G401.6 (cell line): ENCODE measurements at regions not wholly inside any gene's neighbourhood (a gene's known extent, or its start where the extent isn't known, plus 50 kb on each side); places are given as distances from the start of the nearest gene placed in this dataset.

Source experiments
- FAIRE-seq: peaks from 2 replicates; lab custom pipeline; 2012; peaks lifted over from hg19 to GRCh38; lab: Jason Lieb, UNC

- FAIRE-seq = no peak
Observed at GRCh38 chr1:199751506-199751905, 276.0 kb upstream of the NR5A2 start.

DNA sequence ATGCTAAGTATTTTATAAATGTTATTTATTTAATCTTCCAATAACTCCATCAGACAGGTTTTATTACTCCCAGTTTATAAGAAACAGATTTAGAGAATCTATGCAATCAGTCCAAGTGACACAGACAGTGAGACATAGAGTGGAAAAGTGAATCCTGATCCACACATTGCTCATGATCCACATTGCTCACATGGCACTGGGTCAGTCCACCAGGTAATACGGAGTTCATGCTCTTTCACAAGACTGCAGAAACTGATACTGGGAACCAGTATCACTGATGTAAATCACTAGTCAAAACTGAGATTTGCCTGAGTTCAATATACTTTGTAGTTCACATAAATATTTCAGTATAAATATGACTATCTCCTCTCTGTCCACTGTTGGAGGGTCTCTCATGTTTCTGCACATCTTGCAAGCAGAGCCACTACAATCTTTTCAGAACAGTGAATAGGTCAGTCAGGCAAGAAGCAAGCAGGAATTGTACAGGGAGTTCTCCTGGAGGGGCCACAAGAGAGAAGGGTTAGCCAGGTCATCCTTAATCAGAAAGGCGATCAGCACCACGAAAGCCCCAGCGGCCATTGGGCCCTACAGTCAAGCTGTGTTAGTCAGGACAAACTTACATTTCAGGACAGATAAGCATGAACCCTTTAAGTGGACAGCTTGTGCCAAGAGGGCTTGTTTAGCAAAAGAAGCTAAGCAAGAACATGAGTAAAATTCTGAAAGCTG lies 275.4 kb upstream of the NR5A2 start:
- no peak for FAIRE-seq

GRCh38 chr1:199752688-199753027 lies 274.9 kb upstream of the NR5A2 start:
- FAIRE-seq = no peak

- FAIRE-seq = no peak
Observed at GRCh38 chr1:199753513-199753912, 274.0 kb upstream of the NR5A2 start.

GRCh38 chr1:199756066-199756465 lies 271.4 kb upstream of the NR5A2 start:
- no peak for FAIRE-seq

DNA sequence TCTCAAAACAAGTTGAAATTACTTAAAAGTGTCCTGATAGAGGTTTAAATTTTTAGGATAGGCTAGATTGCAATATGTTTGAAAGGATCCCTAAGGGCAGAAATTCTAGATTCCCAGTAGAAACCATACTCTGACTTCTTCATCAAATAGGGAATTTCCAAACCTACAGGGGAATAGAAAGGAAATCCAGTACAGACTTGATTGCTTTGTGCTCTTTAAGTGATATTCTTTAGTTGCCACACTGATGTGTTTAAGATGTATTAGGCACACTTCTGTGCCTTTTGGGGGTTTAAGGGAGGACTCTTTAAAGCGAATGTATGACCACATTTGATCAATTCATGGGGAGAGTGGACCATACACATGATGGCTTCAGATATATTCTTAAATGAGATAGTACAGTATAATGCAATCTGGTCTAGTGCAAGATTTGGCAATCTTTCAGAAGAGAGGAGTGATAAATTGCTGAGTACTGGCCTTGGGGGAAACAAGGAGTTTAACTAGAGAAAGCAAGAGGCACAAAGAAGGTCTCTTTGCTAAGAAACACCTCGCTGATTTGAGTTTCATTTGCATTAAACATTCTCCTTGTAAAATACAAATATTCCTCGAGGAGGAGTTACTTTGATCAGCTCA lies 268.8 kb upstream of the NR5A2 start:
- no peak for FAIRE-seq

DNA sequence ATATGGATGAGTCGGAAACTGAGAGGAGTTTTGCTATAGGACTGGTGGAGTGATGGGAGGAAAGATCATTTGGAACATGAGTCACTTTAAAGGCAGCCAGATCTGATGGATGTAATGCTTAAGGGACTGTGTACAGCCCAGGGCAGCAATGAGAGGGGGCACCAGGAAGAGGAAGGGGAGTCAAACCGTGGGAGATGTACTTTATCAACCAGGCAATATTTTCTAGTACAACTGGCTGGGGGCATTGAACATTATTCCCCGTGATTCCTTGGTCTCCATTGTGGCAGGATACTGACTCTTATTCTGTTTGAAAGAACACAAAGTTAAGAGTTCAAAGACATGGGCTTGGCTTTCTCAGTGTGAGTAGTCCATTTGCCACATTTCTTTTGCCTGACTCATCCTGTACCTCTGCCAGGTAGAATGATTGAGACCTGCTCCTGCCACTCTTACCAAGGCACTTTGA lies 268.2 kb upstream of the NR5A2 start:
- FAIRE-seq = no peak

DNA sequence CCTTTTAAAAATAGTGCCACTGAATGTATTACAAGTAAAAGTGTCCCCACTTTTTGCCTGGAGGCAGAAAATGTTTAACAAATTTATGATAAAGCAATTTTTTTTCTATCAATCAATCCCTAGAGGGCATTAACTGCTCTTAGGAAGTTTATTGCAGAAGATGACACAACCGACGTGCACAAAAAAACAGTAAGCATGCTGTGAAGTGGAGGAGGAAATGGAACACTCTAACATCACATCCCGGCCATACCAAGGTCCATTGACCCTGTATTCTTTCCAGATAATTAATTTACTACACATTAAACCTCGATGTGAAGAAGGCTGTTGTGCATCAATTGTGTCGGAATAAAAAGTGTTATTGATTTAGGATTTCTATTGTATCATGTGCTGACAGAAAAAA lies 264.9 kb upstream of the NR5A2 start:
- FAIRE-seq = no peak

DNA sequence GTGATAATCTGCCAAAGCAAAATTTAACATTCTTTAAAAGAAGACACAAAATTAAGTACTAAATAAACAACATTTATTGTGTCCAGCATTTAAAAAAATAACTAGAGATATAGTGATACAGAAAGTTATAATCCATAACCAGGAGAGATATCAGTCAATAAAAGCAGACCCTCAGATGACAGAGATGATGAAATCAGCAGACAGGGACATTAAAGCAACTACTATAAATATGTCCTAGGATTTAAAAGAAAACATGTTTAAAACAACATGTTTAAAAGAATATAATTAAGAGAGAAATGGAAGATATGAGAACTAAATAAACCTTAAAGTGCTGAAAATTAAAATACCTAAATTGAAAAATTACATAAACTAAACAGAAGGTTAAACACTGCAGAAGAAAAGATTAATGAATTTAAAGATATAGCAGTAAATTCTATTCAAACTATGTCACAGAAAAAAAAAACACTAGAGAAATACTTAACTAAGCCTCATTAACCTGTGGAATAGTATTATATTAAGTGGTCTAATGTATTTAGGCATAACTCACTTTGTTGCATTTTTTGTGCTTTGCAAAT lies 261.2 kb upstream of the NR5A2 start:
- no peak for FAIRE-seq

DNA sequence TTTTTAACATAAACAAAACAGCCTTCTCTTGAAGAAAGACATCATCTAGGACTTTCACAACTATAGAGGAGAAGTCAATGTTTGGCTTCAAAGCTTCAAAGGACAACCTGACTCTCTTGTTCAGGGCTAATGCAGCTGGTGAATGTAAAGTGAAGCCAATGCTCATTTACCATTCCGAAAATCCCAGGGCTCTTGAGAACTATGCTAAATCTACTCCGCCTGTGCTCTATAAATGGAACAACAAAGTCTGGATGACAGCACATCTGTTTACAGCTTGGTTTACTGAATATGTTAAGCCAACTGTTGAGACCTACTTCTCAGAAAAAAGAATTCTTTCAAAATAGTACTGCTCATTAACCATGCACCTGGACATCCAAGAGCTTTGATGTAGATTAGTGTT lies 259.8 kb upstream of the NR5A2 start:
- no peak for FAIRE-seq

GRCh38 chr1:199774433-199775089 lies 252.9 kb upstream of the NR5A2 start:
- no peak for FAIRE-seq

GRCh38 chr1:199776768-199777497 lies 250.6 kb upstream of the NR5A2 start:
- FAIRE-seq = no peak

DNA sequence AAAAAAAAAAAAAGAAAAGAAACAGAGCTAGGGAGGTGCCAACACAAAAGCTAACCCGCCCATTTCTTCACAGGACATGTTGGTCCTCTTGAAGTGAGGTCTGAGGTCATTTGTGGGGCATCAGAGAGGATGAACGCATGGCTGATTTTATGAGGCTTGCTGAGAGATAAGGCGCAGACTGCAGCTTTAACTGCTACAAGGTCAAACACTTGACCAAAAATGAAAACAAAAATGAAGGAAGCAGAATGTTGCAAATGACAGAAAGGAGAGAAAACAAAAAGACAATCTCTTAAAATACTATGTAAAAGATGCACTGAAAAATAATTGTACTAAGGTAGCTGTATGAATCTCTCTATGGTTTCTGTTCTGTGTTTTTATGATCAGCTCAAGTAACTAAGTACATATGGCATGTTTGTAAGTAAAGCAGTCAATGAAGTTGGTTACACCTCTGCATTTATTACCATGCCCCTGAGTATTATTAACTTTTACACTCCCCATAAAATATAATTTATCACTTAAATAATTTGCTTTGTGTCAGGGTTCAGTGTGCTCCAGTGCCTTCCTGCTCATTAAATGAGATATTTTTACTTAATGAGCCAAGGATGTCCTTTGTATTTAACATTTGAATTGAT lies 249.1 kb upstream of the NR5A2 start:
- no peak for FAIRE-seq

GRCh38 chr1:199780091-199780490 lies 247.4 kb upstream of the NR5A2 start:
- no peak for FAIRE-seq

- no peak for FAIRE-seq
Observed at GRCh38 chr1:199780948-199781670, 246.4 kb upstream of the NR5A2 start.

DNA sequence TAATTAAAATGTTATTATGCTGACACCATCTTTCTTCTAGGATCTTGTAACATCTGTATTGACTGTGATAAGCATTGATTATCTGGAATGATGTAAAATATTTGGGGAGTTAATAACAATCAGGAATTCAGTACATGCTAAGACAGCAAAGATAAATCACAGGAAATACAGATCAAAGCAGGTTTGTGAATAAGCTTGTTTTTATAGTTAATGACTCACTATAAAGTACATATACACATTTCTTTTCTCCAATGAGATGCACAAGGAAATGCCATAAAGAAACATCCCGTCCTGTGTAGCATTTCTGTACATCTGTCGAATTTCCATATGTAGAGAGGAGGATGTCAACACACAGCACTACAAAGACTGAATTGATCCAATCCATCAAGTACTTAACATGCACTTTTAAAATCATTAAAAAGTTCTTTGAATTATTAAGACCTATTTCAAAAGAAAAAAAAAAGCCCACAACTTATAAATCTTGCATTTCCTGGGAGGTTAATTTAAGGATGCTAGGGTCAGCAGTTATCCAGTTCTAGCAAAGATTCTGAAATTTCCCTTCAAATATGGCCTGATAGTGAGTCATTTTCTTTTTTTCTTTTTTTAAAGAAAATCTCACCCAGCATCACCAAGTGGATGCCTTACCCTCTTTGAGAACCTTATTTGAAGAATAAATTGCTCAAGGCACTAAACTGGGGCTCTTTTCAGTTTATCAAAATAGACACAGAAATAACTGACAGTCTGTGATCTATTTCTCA lies 243.2 kb upstream of the NR5A2 start:
- no peak for FAIRE-seq

DNA sequence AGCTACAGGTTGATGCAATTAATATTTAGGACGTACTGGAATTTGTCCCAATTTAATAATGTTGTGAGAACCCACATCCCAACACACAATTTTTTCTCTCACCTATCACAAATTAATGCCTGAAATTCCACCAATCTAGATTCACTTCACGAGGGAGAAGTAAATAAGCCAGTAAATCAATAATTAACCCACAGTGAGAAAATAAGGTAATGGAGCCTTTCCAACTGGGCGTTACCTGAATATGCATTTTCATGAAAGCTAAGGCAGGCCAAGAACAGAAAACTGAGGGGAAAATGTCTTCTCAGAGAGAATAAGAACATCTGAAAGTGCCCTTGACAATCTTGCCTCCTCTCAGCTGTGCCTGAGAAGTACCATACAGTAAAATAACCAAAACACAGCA lies 240.8 kb upstream of the NR5A2 start:
- no peak for FAIRE-seq

DNA sequence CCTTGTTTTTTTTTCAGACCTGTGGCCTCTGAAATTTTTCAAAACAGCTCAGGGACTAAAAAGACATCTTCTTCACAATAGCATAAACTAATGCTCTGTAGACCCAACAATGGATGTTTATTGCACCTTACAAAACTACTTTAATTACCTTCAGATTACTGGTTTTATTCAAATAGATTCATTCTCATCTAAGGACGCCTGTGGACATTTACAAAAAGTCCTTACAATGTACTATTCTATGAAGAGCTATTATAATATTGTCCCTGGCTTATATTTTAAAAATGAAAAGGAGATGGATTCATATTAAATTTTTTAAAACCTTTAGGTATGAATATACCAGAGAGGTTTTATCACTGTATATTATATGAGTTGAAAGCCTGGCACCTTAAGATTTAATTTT lies 238.4 kb upstream of the NR5A2 start:
- FAIRE-seq = no peak

- no peak for FAIRE-seq
Observed at GRCh38 chr1:199791495-199791894, 236.0 kb upstream of the NR5A2 start.

DNA sequence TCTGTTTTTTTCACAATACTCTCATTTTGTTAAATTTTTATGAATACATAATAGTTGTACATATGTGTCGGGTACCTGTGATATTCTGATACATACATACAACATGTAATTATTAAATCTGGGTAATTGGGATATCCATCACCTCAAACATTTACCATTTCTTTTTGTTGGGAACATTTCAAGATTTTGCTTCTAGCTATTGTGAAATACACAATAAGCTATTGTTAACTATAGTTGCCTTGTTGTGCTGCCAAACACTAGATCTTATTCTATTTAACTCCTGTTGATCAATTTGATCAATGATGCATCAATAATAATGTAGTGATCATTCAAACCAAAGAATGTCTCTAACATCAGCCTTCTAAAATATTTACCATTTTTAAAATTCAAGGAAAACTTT lies 234.6 kb upstream of the NR5A2 start:
- FAIRE-seq = peak; percentile 62
